Adrenal gland (tissue), 9 donors: ENCODE measurements at regions not wholly inside any gene's neighbourhood (a gene's known extent, or its start where the extent isn't known, plus 50 kb on each side); places are given as distances from the start of the nearest gene placed in this dataset.

ENCODE experiments used
- DNase-seq, 7 donors: peaks; one replicate each; pipeline ENCODE4 v3.0.0-alpha.2; 2019 to 2020
- H3K27ac ChIP-seq, 5 donors: fragments of 200-600 bp; sonication (generic) in 4 of 5; 1 replicate in 3 of 5; 2 replicates in 2 of 5; pipeline versions ENCODE4 v1.5.1 to v1.8.0; 2016 to 2020; ENCODE audit warnings: mild to moderate bottlenecking in 1 of 5
- H3K27me3 ChIP-seq: fragments of 200-600 bp; 2 replicates; pipeline ENCODE4 v1.8.0; 2021
- H3K36me3 ChIP-seq, 2 donors: fragments of 200-600 bp; replicated peaks in 1 of 2; 1 replicate in 1 of 2; 2 replicates in 1 of 2; pipeline versions ENCODE4 v1.5.1 to v1.8.0; 2018 to 2022
- H3K4me1 ChIP-seq, 2 donors: fragments of 200-600 bp; replicated peaks in 1 of 2; 1 replicate in 1 of 2; 2 replicates in 1 of 2; pipeline versions ENCODE4 v1.5.1 to v1.8.0; 2018 to 2021
- H3K4me3 ChIP-seq, 4 donors: fragments of 200-600 bp; sonication (generic) in 3 of 4; one replicate each; pipeline ENCODE4 v1.5.1; 2016 to 2018
- H3K9me3 ChIP-seq, 3 donors: fragments of 200-600 bp; sonication (generic) in 1 of 3; replicated peaks in 1 of 3; 1 replicate in 2 of 3; 2 replicates in 1 of 3; pipeline versions ENCODE4 v1.5.1 to v1.8.0; 2016 to 2021
- POLR2A ChIP-seq, 2 donors: fragments of 450-650 bp; IDR thresholded peaks; one replicate each; pipeline ENCODE4 v1.6.1; 2017; ENCODE audit warnings: antibody characterized with exemption in 2 of 2, mild to moderate bottlenecking in 2 of 2, moderate library complexity in 1 of 2
- WGBS, 4 donors: extraction: QIAGEN DNeasy Blood & Tissue Kit in 2 of 4; methylation state at CpG; one replicate each; pipeline versions ENCODE4 v1.1.5 to v1.1.7; 2013 to 2017; 5-methylcytosine and 5-hydroxymethylcytosine counted together
- intact Hi-C, 2 donors: fragments of 100-400 bp; cut with DNase I; formaldehyde crosslinking; loops; one replicate each; pipeline versions ENCODE4 v1.14.1 to v1.15.0; 2022 to 2023
- TF ChIP-seq, protein P1 (sequence below), 6 experiments: fragments of 450-650 bp in 4 of 6; fragments of 200-600 bp in 2 of 6; sonication (generic) in 1 of 6; IDR thresholded peaks; 1 replicate in 5 of 6; 2 replicates in 1 of 6; pipeline versions ENCODE4 v1.5.1 to v1.8.0; 2016 to 2021; ENCODE audit warnings: antibody characterized with exemption in 6 of 6, mild to moderate bottlenecking in 2 of 6, moderate library complexity in 1 of 6
- donor health status: healthy with polysubstance abuse.
- donor health status: Bipolar disorder and iron deficiency.
- donor health status: DM: yes; HTN: yes; CAD: no.
- donor health status: DM: no; HTN: no; CAD: no.
- donor health status: DM: no; HTN: no; CAD: no.

DNA sequence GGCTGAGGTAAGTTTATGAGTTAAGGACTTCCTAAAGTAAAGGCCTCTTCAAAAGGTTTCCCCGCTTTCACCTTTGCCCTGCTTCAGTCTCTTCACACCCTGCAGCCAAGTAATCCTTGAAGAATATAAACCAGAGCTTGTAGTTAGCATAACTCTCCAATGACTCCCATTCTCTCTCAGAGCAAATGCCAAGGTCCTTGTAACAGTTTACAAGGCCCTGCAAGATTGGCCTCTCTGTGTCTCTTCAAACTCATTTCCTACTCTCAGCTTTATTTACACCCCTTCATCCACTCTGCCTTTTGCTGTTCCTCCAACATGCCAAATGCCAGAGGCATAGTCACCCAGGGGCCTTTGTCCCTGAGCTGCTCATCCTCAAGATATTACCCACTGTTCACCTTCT lies 60.5 kb upstream of the MME start:
- Histone ChIP-seq H3K4me3 (no peak overlapping the region), H3K27ac (no peak overlapping the region), H3K36me3 (no peaks in the 10 kb centered on the region), H3K27me3 (no peaks in the 10 kb centered on the region), H3K9me3 (no peaks in the 10 kb centered on the region), H3K4me1 (no peaks in the 10 kb centered on the region)
- no peak for TF ChIP-seq POLR2A (IDR thresholded peaks at IDR 0.05)
- TF ChIP-seq, protein P1, sequence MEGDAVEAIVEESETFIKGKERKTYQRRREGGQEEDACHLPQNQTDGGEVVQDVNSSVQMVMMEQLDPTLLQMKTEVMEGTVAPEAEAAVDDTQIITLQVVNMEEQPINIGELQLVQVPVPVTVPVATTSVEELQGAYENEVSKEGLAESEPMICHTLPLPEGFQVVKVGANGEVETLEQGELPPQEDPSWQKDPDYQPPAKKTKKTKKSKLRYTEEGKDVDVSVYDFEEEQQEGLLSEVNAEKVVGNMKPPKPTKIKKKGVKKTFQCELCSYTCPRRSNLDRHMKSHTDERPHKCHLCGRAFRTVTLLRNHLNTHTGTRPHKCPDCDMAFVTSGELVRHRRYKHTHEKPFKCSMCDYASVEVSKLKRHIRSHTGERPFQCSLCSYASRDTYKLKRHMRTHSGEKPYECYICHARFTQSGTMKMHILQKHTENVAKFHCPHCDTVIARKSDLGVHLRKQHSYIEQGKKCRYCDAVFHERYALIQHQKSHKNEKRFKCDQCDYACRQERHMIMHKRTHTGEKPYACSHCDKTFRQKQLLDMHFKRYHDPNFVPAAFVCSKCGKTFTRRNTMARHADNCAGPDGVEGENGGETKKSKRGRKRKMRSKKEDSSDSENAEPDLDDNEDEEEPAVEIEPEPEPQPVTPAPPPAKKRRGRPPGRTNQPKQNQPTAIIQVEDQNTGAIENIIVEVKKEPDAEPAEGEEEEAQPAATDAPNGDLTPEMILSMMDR (IDR thresholded peaks at IDR 0.05) = no peak
- WGBS, 4 donors = 79 to 88% (median 83%) methylated on average over 1 of the region's 1 CpG
- DNase-seq = no peak
- intact Hi-C loops = no loop called here

DNA sequence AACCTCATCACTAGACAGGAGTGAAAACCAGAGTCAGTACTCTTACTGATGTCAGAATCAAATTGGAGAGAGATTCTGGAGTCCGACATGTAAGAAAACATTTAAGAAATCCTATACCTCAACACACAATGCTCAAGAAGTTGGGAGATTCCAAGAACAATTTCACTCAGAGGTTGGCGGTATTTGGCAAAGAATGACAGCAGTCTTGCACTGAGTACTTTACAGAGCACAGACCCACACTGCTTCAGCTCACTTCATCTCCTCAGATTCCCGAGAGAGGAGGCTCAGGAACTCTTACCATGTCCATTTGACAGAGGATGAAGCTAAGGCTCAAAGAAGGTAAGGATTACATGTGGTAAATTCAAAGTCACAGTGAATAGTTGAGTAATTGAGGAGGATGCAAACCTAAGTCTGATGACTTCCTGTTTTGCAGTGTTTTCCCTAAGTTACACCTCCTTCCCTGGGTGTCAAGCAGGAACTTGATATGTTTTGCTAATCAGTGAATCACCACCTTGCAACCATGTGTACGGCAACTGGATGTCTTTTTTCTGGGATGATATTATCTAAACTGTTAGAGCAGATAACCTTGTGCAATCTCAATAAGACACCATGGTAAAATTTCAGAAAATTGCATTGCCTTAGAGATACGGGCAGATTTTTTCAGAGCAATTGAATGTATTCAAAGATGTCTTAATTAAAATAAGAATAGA lies 61.3 kb upstream of the MME start:
- Histone ChIP-seq H3K36me3 (no peaks in the 10 kb centered on the region), H3K27ac (no peak overlapping the region), H3K9me3 (no peaks in the 10 kb centered on the region), H3K27me3 (no peaks in the 10 kb centered on the region), H3K4me1 (no peaks in the 10 kb centered on the region), H3K4me3 (no peak overlapping the region)
- intact Hi-C loops = no loop called here
- whole genome bisulfite sequencing, 4 donors = 64 to 86% (median 81%) methylated on average over 5 of the region's 5 CpGs
- TF ChIP-seq, protein P1 (IDR thresholded peaks at IDR 0.05) = no peak
- TF ChIP-seq POLR2A (IDR thresholded peaks at IDR 0.05) = no peak
- no peak for DNase-seq

DNA sequence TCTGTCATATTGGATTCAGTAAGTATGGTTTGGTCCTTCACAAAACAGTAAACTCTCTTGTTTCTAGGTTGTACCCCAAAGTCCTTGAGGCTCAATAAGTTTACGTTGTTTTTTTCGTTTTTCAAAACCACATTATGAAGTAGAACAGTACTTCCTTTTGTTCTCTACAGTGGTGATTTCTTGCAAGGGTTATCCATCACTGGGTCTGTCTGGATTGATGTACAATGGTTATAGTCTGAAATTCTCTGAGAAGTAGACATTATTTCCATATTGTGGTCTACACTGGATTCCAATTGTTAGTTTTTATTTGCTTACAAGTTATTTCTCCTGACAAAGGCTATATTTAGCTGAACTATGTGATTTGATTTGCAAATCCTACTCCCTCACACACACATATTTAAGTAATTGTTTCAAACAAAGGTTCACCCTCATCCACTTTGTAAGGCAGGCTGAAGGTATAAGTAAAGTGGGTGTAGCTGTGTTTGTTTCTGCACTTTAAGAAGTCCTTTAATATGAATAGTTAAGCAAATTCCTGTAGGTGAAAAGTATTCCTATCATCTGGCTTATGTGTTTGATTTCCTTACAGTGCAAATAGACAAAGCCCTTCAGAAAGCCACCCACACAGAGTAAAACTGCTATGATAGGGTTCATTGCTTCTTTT lies 64.2 kb upstream of the MME start:
- Histone ChIP-seq H3K9me3 (no peaks in the 10 kb centered on the region), H3K4me3 (no peak overlapping the region), H3K27me3 (no peaks in the 10 kb centered on the region), H3K36me3 (no peaks in the 10 kb centered on the region), H3K27ac (no peak overlapping the region), H3K4me1 (no peaks in the 10 kb centered on the region)
- TF ChIP-seq, protein P1 (IDR thresholded peaks at IDR 0.05) = no peak
- no peak for TF ChIP-seq POLR2A (IDR thresholded peaks at IDR 0.05)
- intact Hi-C loops = no loop called here
- 53 to 77% (median 62%) methylated on average over 2 of the region's 2 CpGs for WGBS, 4 donors
- DNase-seq = no peak

DNA sequence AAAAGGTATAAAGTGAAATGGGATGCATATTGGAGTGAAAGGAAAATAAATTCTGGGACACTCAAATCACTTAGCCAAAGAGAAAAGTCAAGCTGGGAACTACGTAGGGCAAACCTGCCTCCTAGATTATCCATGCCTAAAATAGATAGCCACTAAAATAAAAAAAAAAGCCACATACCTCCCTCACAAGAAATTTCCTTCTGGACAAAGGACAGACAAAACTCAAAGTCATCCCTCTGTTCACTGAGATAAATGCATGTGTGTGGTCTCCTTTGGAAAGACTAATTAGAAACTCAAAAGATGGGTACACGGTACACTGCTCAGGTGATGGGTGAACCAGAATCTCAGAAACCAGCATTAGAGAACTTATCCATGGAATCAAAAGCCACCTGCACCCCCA lies 65.2 kb upstream of the MME start:
- Histone ChIP-seq H3K4me3 (no peak overlapping the region), H3K27me3 (no peaks in the 10 kb centered on the region), H3K4me1 (no peaks in the 10 kb centered on the region), H3K27ac (no peak overlapping the region), H3K9me3 (no peaks in the 10 kb centered on the region), H3K36me3 (no peaks in the 10 kb centered on the region)
- DNase-seq = no peak
- TF ChIP-seq, protein P1 (IDR thresholded peaks at IDR 0.05) = no peak
- TF ChIP-seq POLR2A (IDR thresholded peaks at IDR 0.05) = no peak
- 57 to 79% (median 67%) methylated on average over 2 of the region's 2 CpGs for WGBS, 4 donors
- intact Hi-C loops = no loop called here
